ENCODE measurements at regions not wholly inside any gene's neighbourhood (a gene's known extent, or its start where the extent isn't known, plus 50 kb on each side); places are given as distances from the start of the nearest gene placed in this dataset.
"Not testable (repeated sequence)": the region's sequence is repeated elsewhere in the genome, so short reads cannot be mapped to it uniquely, and the experiment has no call there.

DNA sequence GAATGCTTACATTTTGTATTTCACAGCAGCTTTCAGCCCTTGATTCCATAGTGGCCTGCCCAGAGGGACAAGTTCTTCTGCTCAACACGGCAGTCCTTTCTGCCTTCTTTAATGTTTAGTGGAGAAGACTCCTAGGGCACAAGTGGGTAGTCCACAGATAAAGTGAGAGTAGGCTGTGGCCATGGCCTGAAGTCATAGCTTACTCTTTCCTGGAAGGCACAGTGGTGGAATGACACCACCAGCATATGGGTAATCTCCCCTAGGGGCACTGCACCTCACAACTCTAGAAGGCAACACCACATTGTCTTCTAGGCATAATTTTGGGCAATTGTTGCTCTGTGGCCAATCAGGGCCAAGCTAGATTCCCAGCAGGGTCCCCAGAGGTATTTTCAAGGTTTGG lies 155.4 kb upstream of the MAMLD1 start:
- no peaks in the 10 kb centered on the region for H3K36me3 Mint-ChIP-seq (ENCODE audit: low read depth)
- ChIA-PET CTCF (no interaction called here), POLR2A (no interaction called here)
- no peak for ATAC-seq
- no peak for DNase-seq
- peaks cover 5% of the 10 kb centered on the region for H3K27me3 Mint-ChIP-seq (ENCODE audit: low read depth)
- no peaks in the 10 kb centered on the region for H3K9me3 Mint-ChIP-seq (ENCODE audit: insufficient read depth)
- no peak overlapping the region for H3K4me3 Mint-ChIP-seq
- H3K27ac Mint-ChIP-seq: no peak overlapping the region
- H3K4me1 Mint-ChIP-seq (ENCODE audit: low read depth): peaks cover 3% of the 10 kb centered on the region

DNA sequence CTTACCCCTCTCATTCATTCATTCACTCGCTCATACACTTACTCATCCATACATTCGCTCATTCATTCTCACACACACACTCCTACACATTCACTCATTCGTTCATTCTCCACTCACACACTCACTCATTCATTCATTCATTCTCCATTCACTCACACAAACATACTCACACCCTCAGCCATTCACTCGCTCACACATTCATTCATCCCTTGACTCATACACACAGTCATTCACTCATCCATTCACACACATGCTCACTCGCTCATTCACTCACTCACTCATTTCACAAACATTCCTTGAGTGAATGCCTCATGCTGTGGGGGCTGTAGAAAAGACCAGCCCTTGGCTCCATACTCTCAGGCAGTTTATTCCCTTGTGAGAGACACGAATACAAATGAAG lies 151.1 kb upstream of the MAMLD1 start:
- peaks cover 3% of the 10 kb centered on the region for H3K4me1 Mint-ChIP-seq (ENCODE audit: low read depth)
- POLR2A ChIA-PET: no interaction called here
- no peak overlapping the region for H3K4me3 Mint-ChIP-seq
- ATAC-seq (no peak), DNase-seq (no peak)
- no peaks in the 10 kb centered on the region for H3K9me3 Mint-ChIP-seq (ENCODE audit: insufficient read depth)
- CTCF ChIA-PET: no interaction called here
- H3K27ac Mint-ChIP-seq: no peak overlapping the region
- H3K27me3 Mint-ChIP-seq (ENCODE audit: low read depth): peaks cover 5% of the 10 kb centered on the region
- no peaks in the 10 kb centered on the region for H3K36me3 Mint-ChIP-seq (ENCODE audit: low read depth)

DNA sequence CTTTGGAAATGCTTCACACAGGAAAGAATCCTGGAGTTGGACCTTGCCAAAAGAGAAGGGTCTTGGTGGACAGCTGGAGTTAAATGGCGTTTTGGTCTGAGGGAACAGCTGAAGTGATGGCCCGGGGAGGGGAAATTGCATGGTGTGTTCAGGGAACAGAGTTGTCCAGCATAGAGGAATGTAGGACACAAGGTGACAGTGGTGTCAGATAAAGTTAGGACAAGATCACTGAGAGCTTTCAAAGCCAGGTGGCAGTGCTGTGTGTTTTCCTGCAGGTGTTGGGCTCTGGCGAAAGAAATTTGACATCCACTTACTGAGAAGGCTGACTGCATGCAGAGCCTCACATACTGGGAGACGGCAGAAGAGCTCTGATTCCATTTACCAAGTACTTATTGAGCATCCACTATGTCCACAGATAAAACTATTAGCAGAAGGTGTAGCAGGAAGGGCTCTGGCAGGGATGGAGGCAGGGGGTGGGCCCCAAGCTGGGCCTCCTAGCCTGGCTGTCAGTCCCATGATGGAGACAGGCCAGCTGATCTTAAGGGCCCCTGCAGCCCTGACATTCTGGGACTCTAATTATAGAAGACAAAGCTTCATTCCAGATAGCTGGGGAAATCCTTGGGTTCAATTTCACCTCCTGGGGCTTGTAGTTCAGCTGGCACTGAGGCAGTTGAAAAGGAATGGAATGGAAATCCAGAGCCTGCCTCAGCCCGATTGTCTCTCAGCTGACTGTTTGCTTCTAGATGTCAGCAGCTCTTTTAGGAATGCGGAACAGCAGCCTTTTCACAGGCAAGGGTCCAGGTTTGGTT lies 150.2 kb upstream of the MAMLD1 start:
- ATAC-seq (no peak), DNase-seq (no peak)
- H3K4me1 Mint-ChIP-seq (ENCODE audit: low read depth): peaks cover 3% of the 10 kb centered on the region
- CTCF ChIA-PET: no interaction called here
- no peak overlapping the region for H3K27ac Mint-ChIP-seq
- POLR2A ChIA-PET: no interaction called here
- H3K27me3 Mint-ChIP-seq (ENCODE audit: low read depth): peaks cover 5% of the 10 kb centered on the region
- no peak overlapping the region for H3K4me3 Mint-ChIP-seq
- H3K36me3 Mint-ChIP-seq (ENCODE audit: low read depth): no peaks in the 10 kb centered on the region
- H3K9me3 Mint-ChIP-seq (ENCODE audit: insufficient read depth): no peaks in the 10 kb centered on the region

DNA sequence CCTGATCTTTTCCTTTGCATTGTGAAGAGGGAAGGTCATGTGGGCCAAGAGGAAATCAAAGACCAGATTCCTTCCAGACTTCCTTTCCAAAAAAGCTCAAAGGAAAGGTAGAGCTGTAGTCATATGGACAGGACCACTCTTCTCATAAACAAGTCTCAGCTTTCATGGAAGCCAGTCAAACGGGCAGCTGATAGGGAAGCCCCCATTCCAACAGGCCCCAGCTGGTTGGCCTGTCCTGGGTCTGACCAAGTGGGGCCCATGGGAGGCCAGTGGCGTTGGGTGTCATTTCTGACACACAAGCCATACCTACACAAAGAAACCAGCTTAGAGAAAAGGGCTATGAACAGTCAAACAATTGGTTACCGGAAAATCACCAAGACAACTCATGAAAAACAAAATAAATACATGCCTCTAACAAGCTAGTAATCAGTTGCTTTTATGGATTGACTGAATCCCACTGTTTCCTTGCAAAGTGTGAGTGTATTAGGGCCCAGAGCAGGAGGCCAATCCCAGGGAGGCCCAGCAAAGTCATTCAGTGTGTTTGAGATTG lies 149.6 kb upstream of the MAMLD1 start:
- peaks cover 3% of the 10 kb centered on the region for H3K4me1 Mint-ChIP-seq (ENCODE audit: low read depth)
- DNase-seq: no peak
- no peak overlapping the region for H3K4me3 Mint-ChIP-seq
- no peaks in the 10 kb centered on the region for H3K9me3 Mint-ChIP-seq (ENCODE audit: insufficient read depth)
- ChIA-PET CTCF (no interaction called here), POLR2A (no interaction called here)
- H3K27ac Mint-ChIP-seq: no peak overlapping the region
- no peak for ATAC-seq
- H3K36me3 Mint-ChIP-seq (ENCODE audit: low read depth): no peaks in the 10 kb centered on the region
- peaks cover 5% of the 10 kb centered on the region for H3K27me3 Mint-ChIP-seq (ENCODE audit: low read depth)

DNA sequence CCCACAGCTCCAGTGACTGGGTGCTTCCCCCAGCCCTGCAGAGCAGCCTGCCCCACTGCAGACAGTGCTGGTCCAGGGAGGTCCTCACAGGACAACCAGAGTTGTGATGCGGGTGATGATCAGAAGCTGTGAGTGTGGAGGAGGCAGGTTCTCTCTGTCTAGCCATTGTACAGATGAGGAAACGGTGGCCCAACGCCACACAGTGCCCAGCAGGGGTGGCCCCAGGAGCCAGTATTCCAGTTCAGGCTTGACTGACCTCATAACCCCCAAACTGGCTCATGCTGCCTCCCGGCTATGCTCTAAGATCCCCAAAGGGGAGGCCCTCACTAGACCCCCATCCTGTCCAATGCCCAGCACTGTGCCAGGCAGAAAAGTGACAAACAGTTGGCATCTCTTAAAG lies 147.1 kb upstream of the MAMLD1 start:
- H3K36me3 Mint-ChIP-seq (ENCODE audit: low read depth); H3K4me3 Mint-ChIP-seq; DNase-seq; H3K27ac Mint-ChIP-seq; ATAC-seq; CTCF ChIA-PET; H3K4me1 Mint-ChIP-seq (ENCODE audit: low read depth); H3K27me3 Mint-ChIP-seq (ENCODE audit: low read depth); H3K9me3 Mint-ChIP-seq (ENCODE audit: insufficient read depth); POLR2A ChIA-PET: not testable (repeated sequence)

DNA sequence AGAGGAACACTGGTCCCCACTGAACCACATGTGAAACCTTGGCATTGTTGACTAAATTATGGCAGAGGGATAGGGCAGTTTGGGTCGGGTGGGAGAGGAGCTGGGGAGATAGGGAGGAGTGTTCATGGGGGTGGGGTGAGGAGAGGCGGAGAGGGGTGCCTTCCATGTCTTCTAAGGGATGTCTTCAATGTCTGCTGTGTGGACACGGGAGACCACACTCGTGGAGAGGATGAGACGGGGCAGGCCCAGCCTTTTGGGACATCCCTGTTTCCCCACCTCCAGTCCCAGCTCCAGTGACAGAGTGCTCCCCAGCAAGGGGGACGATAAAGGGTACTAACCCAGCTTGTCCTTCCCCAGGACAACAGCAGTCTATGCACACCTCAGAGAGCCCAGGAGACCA lies 146.4 kb upstream of the MAMLD1 start:
- no peaks in the 10 kb centered on the region for H3K9me3 Mint-ChIP-seq (ENCODE audit: insufficient read depth)
- H3K27ac Mint-ChIP-seq: no peak overlapping the region
- H3K4me1 Mint-ChIP-seq (ENCODE audit: low read depth): no peaks in the 10 kb centered on the region
- ChIA-PET POLR2A (no interaction called here), CTCF (no interaction called here)
- H3K27me3 Mint-ChIP-seq (ENCODE audit: low read depth): peaks cover 5% of the 10 kb centered on the region
- DNase-seq (no peak), ATAC-seq (no peak)
- H3K36me3 Mint-ChIP-seq (ENCODE audit: low read depth): no peaks in the 10 kb centered on the region
- H3K4me3 Mint-ChIP-seq: no peak overlapping the region

DNA sequence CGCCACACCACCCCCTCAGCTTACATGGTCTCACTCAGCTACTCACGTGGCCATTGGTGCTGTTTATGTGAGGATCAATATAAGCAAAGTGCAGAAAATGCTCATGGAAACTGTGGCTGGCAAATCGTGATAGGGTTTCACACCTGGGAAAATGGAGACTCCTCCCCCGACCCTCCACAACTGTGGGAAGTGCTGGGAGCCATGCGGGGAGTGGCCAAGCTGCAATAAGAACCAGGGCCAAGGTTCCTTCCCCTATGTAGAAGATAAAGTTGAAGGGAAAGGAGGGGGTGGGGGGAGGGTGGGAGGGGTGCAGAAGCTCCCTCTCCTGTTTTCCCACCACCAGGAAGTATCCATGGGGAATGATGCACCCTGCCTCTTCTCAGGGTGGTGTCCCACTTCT lies 145.5 kb upstream of the MAMLD1 start:
- H3K4me3 Mint-ChIP-seq: no peak overlapping the region
- DNase-seq (no peak), ATAC-seq (no peak)
- no peaks in the 10 kb centered on the region for H3K36me3 Mint-ChIP-seq (ENCODE audit: low read depth)
- H3K4me1 Mint-ChIP-seq (ENCODE audit: low read depth): no peaks in the 10 kb centered on the region
- peaks cover 2% of the 10 kb centered on the region for H3K27me3 Mint-ChIP-seq (ENCODE audit: low read depth)
- H3K27ac Mint-ChIP-seq: no peak overlapping the region
- POLR2A ChIA-PET: no interaction called here
- no peaks in the 10 kb centered on the region for H3K9me3 Mint-ChIP-seq (ENCODE audit: insufficient read depth)
- CTCF ChIA-PET: no interaction called here

DNA sequence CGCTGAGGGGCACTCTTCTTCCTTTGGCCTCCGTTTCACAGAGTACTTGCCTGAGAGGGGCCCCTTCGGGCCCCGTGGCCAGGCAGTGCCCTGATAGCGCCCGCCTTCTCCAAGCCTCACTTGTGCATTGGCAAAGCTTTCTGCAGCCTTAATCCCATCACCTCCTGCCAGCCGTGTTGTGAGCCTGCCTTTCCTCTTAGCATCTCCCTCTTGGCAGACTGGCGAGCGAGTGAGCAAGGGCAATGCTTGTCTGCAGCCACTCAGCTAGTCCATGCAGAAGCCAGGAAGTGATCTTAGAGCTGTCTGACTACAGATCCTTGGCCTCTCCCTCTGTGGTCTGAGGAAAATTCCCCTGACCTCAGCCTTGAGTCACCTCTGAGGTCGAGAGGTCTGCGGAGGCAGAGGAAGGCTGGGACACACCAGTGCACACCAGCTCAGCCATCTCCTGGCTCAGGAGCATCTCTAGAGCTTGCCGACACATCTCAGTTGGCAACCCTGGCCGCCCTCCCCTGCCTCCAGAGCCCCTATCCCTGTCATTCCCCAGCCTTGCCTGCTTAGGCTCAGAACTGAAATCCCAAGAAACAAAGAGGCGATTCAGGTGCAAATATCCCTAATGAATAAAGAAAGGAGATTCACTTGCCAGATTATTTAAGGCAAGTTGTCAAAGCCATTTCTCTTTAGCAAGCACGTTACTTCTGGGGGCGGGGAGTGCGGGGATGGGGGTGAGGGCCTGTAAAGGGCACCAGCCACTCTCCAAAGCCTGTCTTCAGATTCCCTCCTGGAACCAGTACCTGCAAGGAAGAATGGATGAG lies 143.5 kb upstream of the MAMLD1 start:
- ATAC-seq (no peak), DNase-seq (no peak)
- Mint-ChIP-seq H3K9me3 (ENCODE audit: insufficient read depth) (no peaks in the 10 kb centered on the region), H3K4me3 (no peak overlapping the region), H3K27me3 (ENCODE audit: low read depth) (peaks cover 2% of the 10 kb centered on the region), H3K27ac (no peak overlapping the region), H3K4me1 (ENCODE audit: low read depth) (no peaks in the 10 kb centered on the region), H3K36me3 (ENCODE audit: low read depth) (no peaks in the 10 kb centered on the region)
- POLR2A ChIA-PET: no interaction called here
- CTCF ChIA-PET: no interaction called here

DNA sequence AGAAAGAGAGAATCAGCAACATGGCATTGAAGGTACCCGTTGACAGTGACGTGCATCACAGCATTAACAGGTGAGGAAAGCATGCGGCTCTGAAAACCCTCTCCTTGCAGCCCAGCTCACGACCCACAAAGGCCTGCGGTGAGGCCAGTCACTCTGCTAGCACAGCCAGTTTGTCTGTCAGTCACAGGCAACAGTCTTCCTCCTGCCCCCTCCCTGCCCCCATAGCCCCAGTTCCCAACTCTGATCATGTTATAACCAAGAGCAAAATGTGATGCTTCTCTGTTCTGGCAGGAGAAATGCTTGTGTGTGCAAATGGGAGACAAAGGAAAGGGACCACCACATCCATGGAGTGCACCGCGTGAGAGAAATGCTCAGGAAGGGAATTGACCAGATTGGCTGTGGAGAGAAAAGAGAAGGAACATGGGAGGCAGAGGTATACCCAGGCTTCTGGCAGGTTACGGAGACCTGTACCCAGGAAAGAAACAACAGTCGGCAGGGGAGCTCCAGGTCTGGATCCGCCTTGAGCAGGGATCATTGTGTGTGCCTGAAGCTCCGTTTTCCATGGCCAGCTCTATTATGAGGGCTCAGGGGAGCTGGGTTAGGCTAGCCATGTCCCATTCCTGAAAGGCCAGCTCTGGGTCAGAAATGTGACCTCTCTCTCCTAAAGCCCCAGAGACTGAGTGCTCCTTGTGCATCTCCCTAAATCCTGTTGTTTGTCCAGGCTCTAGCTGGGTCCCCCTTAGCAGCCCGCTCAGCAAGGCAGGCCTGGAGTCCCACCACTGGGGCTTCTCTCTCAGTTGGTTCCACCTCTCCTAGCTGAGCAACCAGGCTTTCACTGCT lies 139.7 kb upstream of the MAMLD1 start:
- CTCF ChIA-PET: no interaction called here
- ATAC-seq (no peak), DNase-seq (no peak)
- Mint-ChIP-seq H3K27me3 (ENCODE audit: low read depth) (peaks cover 2% of the 10 kb centered on the region), H3K36me3 (ENCODE audit: low read depth) (no peaks in the 10 kb centered on the region), H3K27ac (no peak overlapping the region), H3K9me3 (ENCODE audit: insufficient read depth) (no peaks in the 10 kb centered on the region), H3K4me3 (no peak overlapping the region), H3K4me1 (ENCODE audit: low read depth) (peaks cover 7% of the 10 kb centered on the region)
- POLR2A ChIA-PET: no interaction called here

DNA sequence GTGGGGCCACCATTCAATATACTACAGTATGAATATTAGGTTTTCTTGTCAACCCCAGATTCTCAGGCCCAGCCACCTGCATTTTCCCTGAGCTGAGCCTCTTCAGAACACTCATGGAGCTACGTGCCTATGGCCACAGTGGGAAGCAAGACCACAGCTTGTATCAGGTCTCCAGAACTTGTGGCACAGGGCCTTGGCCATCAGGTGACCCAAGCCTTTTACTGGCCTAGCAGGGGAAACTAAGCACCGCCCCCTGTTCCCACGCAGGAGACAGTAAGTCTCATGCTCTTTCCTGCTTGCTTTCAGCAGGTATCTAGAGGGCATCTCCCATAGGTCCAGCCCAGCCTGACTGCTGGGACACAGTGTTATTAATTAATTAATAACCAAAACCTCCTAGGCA lies 138.4 kb upstream of the MAMLD1 start:
- ATAC-seq: no peak
- DNase-seq: no peak
- peaks cover 7% of the 10 kb centered on the region for H3K4me1 Mint-ChIP-seq (ENCODE audit: low read depth)
- H3K27me3 Mint-ChIP-seq (ENCODE audit: low read depth): peaks cover 5% of the 10 kb centered on the region
- H3K27ac Mint-ChIP-seq: no peak overlapping the region
- no peaks in the 10 kb centered on the region for H3K36me3 Mint-ChIP-seq (ENCODE audit: low read depth)
- CTCF ChIA-PET: no interaction called here
- POLR2A ChIA-PET: no interaction called here
- no peaks in the 10 kb centered on the region for H3K9me3 Mint-ChIP-seq (ENCODE audit: insufficient read depth)
- H3K4me3 Mint-ChIP-seq: no peak overlapping the region

DNA sequence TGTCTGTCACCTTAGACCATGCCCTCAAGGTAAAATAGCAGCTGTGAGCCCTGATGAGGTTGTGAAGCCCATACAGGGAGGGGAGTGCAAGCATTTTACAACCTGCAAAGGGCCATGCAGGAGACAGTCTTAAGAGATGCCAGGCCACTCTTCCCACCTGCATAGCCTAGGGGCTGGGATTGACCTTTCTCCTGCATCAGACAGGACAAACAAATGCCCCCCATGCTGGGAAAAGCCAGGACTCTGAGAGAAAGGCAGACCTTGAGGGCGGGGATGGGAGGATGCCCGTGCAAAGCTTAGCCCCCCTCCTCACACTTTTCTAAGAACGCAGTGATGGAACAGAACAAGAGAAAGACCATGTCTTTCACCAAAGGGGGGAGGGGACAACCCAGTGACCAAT lies 137.9 kb upstream of the MAMLD1 start:
- no peak overlapping the region for H3K27ac Mint-ChIP-seq
- no peak overlapping the region for H3K4me3 Mint-ChIP-seq
- CTCF ChIA-PET: no interaction called here
- no peaks in the 10 kb centered on the region for H3K36me3 Mint-ChIP-seq (ENCODE audit: low read depth)
- POLR2A ChIA-PET: no interaction called here
- peaks cover 7% of the 10 kb centered on the region for H3K4me1 Mint-ChIP-seq (ENCODE audit: low read depth)
- no peak for ATAC-seq
- peaks cover 5% of the 10 kb centered on the region for H3K27me3 Mint-ChIP-seq (ENCODE audit: low read depth)
- no peak for DNase-seq
- no peaks in the 10 kb centered on the region for H3K9me3 Mint-ChIP-seq (ENCODE audit: insufficient read depth)

DNA sequence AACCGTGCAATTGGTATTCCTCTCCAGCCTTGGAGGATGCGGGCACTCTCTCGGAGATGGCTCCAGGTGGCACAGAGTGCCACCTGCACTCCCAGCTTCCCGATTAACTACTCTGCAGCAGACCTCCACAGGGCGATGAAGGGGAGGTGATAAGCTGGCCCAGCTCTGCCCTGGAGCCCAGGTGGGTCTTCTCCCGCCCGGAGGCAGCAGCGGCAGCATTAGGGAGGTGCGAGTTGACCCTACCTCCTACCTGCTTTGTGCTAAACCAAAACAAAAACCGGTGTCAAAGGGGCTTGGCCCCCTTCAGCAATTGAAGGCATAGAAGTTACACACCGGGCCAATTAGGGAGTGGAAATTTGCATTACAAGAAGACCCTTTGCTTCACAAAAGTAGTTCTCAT lies 137.4 kb upstream of the MAMLD1 start:
- no peak overlapping the region for H3K4me3 Mint-ChIP-seq
- peaks cover 3% of the 10 kb centered on the region for H3K27me3 Mint-ChIP-seq (ENCODE audit: low read depth)
- ChIA-PET POLR2A (no interaction called here), CTCF (no interaction called here)
- peaks cover 7% of the 10 kb centered on the region for H3K4me1 Mint-ChIP-seq (ENCODE audit: low read depth)
- DNase-seq (no peak), ATAC-seq (no peak)
- no peaks in the 10 kb centered on the region for H3K9me3 Mint-ChIP-seq (ENCODE audit: insufficient read depth)
- H3K36me3 Mint-ChIP-seq (ENCODE audit: low read depth): no peaks in the 10 kb centered on the region
- H3K27ac Mint-ChIP-seq: no peak overlapping the region

All from activated CD8-positive, alpha-beta T cell treated with anti-CD3 and anti-CD28 coated beads, Interleukin-2, amount 10 ng/mL, durations not matched to agents 7 days and 5 days (primary cell).